ENCODE measurements at regions not wholly inside any gene's neighbourhood (a gene's known extent, or its start where the extent isn't known, plus 50 kb on each side); places are given as distances from the start of the nearest gene placed in this dataset.

GRCh38 chrY:8335299-8335835, 1001.9 kb upstream of the TSPY4 start:
- no peaks in the 10 kb centered on the region for H3K9me3 ChIP-seq (ENCODE audit: severe bottlenecking)
- no peak for TF ChIP-seq CTCF (IDR thresholded peaks at IDR 0.05; ENCODE audit: poor library complexity, severe bottlenecking)
- no peaks in the 10 kb centered on the region for H3K27me3 ChIP-seq (ENCODE audit: insufficient read depth, poor library complexity, severe bottlenecking)
- H3K36me3 ChIP-seq (ENCODE audit: low read depth), result no peaks in the 10 kb centered on the region
- H3K4me1 ChIP-seq (ENCODE audit: insufficient read depth, poor library complexity, severe bottlenecking), result peaks cover 5% of the 10 kb centered on the region
- ATAC-seq (ENCODE audit: low read depth) (no peak), DNase-seq (ENCODE audit: low spot score) (no peak)
- no peak overlapping the region for H3K27ac ChIP-seq (ENCODE audit: poor library complexity, severe bottlenecking)
- no peak overlapping the region for H3K4me3 ChIP-seq (ENCODE audit: severe bottlenecking)

- Histone ChIP-seq H3K27me3 (ENCODE audit: insufficient read depth, poor library complexity, severe bottlenecking) (no peaks in the 10 kb centered on the region), H3K4me1 (ENCODE audit: insufficient read depth, poor library complexity, severe bottlenecking) (peaks cover 5% of the 10 kb centered on the region), H3K36me3 (ENCODE audit: low read depth) (no peaks in the 10 kb centered on the region), H3K27ac (ENCODE audit: poor library complexity, severe bottlenecking) (no peak overlapping the region), H3K4me3 (ENCODE audit: severe bottlenecking) (no peak overlapping the region), H3K9me3 (ENCODE audit: severe bottlenecking) (no peaks in the 10 kb centered on the region)
- no peak for TF ChIP-seq CTCF (IDR thresholded peaks at IDR 0.05; ENCODE audit: poor library complexity, severe bottlenecking)
- no peak for DNase-seq (ENCODE audit: low spot score)
- ATAC-seq (ENCODE audit: low read depth), result peak; percentile 87
These were observed 1001.0 kb upstream of the TSPY4 start for GRCh38 chrY:8336112-8336774.

- no peak for ATAC-seq (ENCODE audit: low read depth)
- H3K36me3 ChIP-seq (ENCODE audit: low read depth), result no peaks in the 10 kb centered on the region
- no peak for TF ChIP-seq CTCF (IDR thresholded peaks at IDR 0.05; ENCODE audit: poor library complexity, severe bottlenecking)
These were observed 996.3 kb upstream of the TSPY4 start for GRCh38 chrY:8341000-8341399.

GRCh38 chrY:8342173-8342572, 995.1 kb upstream of the TSPY4 start:
- no peak for ATAC-seq (ENCODE audit: low read depth)
- Histone ChIP-seq H3K27me3 (ENCODE audit: insufficient read depth, poor library complexity, severe bottlenecking) (no peaks in the 10 kb centered on the region), H3K36me3 (ENCODE audit: low read depth) (no peaks in the 10 kb centered on the region), H3K4me3 (ENCODE audit: severe bottlenecking) (no peak overlapping the region), H3K9me3 (ENCODE audit: severe bottlenecking) (no peaks in the 10 kb centered on the region), H3K27ac (ENCODE audit: poor library complexity, severe bottlenecking) (no peak overlapping the region), H3K4me1 (ENCODE audit: insufficient read depth, poor library complexity, severe bottlenecking) (no peaks in the 10 kb centered on the region)
- TF ChIP-seq CTCF (IDR thresholded peaks at IDR 0.05; ENCODE audit: poor library complexity, severe bottlenecking), result no peak
- no peak for DNase-seq (ENCODE audit: low spot score)

More at GRCh38 chrY:8341000-8341399, 996.3 kb upstream of the TSPY4 start:
- H3K27ac ChIP-seq (ENCODE audit: poor library complexity, severe bottlenecking), result no peak overlapping the region
- no peak overlapping the region for H3K4me3 ChIP-seq (ENCODE audit: severe bottlenecking)
- no peak for DNase-seq (ENCODE audit: low spot score)
- H3K4me1 ChIP-seq (ENCODE audit: insufficient read depth, poor library complexity, severe bottlenecking), result peaks cover 4% of the 10 kb centered on the region
- H3K27me3 ChIP-seq (ENCODE audit: insufficient read depth, poor library complexity, severe bottlenecking), result no peaks in the 10 kb centered on the region
- H3K9me3 ChIP-seq (ENCODE audit: severe bottlenecking), result no peaks in the 10 kb centered on the region

GRCh38 chrY:8351241-8351640, 986.0 kb upstream of the TSPY4 start:
- Histone ChIP-seq H3K4me1 (ENCODE audit: insufficient read depth, poor library complexity, severe bottlenecking) (no peaks in the 10 kb centered on the region), H3K4me3 (ENCODE audit: severe bottlenecking) (no peak overlapping the region), H3K27ac (ENCODE audit: poor library complexity, severe bottlenecking) (no peak overlapping the region), H3K9me3 (ENCODE audit: severe bottlenecking) (no peaks in the 10 kb centered on the region), H3K36me3 (ENCODE audit: low read depth) (no peaks in the 10 kb centered on the region), H3K27me3 (ENCODE audit: insufficient read depth, poor library complexity, severe bottlenecking) (no peaks in the 10 kb centered on the region)
- ATAC-seq (ENCODE audit: low read depth), result no peak
- DNase-seq (ENCODE audit: low spot score), result no peak
- TF ChIP-seq CTCF (IDR thresholded peaks at IDR 0.05; ENCODE audit: poor library complexity, severe bottlenecking), result no peak

All from RWPE2 (cell line).